ENCODE measurements at regions not wholly inside any gene's neighbourhood (a gene's known extent, or its start where the extent isn't known, plus 50 kb on each side); places are given as distances from the start of the nearest gene placed in this dataset.

DNA sequence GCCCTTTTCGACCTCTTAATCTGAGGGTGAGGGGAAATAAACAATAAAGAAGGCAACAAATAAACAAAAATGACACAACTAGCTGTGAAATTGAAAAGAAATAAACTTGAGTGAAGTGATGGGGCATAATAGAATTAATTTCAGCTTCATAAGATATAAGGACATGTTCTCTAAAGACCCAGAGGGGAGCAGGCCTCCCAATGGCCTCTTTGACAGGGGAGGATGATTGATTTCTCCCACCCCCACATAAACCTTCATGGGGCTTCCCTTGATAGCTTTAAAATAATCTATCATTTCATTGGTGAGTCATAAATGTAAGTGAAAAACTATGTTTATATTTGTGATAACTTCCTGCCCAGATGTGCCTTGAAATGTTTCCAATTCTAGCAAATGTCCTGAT lies 226.3 kb upstream of the RAG2 start:
- DNase-seq: no peak

DNA sequence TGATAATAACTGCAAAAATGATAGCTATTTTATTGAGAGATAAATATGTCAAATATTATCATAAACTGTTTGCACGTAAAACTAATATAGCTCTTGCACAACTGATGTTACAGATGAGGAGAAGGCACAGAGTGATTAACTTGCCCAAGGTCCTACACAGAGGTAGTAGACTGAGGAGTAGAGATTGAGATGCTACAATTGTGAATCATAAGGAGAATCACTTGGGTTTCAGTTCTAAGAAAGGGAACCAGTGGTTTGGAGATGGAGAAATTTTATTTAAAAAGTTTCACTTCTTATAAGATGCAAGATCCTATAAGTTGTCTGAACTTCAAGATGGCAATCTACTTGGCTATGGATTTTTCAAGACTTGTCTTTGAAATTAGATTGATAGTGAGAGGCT lies 224.8 kb upstream of the RAG2 start:
- no peak for DNase-seq

DNA sequence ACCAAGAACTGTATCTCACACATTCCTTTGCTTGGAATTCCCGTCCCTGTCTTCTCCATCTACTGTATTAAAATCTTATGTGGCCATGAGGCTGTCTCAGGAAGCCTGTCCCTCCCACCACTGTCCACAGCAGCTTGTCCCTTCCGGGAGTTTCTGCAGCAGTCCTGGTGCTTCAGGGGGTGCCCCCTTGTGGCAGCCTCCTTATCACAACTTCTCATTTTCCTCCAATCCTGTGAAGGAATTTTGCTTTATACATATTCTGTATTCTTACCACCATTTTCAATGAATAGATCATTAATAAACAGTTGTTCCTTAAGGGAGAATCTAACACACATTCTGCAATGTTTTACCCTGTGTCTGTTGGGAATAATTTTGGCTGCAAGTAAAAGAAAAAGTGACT lies 220.4 kb upstream of the RAG2 start:
- DNase-seq: no peak

DNA sequence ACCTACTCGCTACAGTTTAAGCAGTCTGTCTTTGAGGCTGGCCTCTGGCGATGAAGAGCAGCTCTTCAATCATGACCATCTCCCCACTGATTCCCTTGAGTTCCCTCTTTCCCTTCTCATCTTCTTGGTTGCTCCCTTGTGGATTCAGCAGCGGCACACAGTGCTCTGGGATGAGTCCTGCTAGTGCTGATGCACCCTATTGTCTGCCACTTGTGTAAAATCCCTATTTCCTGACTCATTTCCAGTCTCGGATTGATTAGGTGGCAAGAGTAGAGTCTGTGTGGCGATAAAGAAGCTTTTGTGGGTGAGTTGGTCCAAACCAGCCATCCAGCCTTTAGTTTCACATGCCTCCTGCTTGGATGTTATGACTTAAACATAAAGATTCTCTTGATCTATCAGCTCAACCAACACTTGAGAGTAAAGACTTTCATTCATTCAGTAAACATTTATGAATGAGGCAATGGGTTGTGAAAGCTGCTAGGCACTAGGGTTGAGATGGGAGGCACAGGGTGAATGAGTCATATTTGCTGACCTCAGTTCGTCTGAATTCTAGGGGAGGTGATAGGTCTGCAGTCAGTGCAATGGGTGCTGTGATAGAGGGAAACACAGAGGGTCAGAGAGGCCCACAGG lies 219.4 kb upstream of the RAG2 start:
- no peak for DNase-seq

DNA sequence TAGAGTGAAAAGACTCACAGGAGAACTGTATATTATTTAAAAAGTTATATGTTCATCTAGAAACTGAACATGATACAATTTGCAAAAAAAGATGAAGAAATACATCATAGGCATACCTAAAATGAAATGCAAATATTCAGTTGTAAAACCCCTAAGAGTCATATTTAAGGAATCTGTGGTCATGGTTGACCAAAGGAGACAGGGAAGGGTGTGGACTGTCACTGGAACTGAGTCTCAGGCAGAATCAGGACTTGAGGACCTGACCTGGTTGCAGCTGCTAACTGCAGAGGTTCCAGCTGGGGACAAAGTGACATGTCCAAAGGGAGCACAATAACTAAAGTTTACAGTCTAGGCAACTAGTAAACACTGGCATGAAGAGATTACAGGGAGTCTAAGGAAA lies 211.3 kb upstream of the RAG2 start:
- no peak for DNase-seq

DNA sequence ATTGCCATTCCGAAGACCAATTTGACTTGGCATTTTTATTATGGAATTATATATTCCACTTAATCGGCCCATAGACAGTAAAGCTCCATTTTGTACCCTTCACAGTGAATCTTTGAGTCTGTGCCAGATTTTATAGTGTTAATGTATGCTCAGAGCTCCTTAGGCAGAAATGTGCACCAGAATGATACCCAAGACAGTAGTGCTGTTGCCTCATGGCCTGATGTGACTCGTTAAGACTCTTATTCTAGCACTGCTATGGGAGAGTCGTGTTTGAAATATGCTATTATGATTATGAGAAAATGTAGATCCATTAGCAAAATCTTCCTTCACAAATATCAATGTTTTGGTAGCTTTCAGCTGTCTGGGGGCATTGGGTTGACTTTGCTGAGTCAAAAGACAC lies 209.8 kb upstream of the RAG2 start:
- DNase-seq: no peak

DNA sequence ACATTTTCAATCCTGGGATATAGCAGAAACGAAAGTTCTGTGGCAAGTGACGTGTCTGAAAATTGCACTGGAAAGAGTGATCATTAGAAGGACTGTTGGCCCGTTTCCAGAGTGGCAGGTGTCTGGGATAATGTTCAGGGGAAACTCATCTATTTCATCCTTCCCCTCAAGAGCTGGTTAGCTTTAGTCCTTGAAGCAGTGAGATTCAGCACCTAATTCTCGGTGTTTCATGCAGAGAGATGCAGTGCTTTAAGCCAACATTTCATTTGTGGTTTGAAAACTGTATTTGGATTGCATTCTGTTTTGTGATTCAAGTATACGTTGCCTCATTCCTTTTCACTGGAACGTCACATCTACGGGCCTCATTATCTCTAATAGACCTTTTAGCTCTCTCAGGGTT lies 205.0 kb upstream of the RAG2 start:
- no peak for DNase-seq

DNA sequence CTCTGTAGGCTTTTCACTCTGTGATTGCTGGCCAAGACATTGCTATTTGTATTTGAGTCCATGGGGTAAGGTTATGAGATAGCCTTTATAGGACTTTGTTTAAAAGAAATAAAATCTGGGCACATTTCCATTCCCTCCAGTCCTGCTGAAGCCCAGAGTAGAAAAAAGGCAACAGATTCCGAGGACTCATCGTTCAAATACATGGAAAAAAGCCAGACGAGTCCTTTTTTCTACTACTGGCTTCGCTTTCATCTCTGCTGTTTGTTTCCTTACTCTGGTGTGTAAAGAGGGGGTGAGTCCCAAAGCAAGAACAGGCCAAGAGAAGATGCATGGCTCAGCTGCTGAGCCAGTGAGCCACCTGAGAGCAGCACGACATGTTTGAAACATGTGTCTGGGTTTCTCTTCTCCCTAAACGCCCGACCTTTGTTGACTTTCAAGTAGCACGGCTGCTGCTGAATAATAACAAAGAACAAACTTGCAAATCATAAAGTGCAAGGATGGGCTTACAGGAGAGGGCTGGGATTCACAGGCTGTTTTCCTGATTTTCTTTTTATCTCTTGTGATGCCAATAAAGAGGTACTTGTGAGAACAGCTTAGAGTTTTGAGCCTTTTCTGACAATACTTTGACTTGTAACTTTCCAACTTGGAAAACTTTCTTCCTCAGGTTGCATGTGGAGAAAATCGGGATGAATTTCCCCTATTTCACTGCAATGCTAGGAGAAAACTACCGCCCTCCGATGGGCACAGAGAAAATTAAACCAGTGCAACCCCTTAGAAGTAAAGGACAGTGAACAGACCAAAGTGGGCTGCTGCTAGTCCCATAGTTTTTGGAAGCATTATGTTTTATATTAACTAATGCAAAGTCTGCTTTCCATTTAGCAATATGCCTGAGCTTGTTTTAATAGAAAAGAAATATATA lies 195.2 kb upstream of the RAG2 start:
- DNase-seq: no peak

DNA sequence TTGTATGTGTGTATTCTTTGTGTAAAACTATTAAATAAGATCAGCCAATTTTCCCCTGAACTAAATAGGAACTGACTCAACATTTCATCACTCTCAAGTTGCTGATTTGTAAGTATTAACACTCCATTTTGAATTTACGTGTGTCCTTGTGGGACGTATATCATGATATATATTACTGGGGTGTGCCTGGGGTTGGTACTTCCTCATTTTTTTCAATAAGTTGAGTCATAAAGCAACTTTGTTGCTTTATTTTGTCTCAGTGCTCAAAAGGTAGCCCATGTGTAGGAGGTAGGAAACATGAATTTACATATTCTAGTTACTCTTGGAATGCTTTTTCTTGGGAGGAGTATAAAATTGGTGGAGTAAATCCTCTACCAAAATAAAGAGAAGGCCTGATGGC lies 193.9 kb upstream of the RAG2 start:
- no peak for DNase-seq

DNA sequence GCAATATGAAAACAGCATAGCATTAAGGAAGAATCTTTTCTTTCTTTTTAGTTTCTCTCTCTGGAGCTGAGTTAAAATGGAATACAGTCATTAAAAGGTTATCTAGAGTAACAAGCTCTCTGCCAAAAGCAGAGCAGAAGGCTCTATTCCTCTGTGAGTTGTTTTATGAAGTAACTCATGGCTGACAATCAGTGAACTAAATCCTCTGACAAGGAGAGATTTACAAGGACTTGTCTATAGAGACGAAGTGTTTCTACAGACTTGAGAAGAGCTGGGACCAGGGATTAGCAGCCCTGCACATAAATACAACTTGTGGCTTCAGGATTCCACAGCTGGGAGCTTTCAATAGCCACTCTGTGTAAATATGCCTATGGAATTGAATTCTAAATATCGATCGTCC lies 192.5 kb upstream of the RAG2 start:
- no peak for DNase-seq

DNA sequence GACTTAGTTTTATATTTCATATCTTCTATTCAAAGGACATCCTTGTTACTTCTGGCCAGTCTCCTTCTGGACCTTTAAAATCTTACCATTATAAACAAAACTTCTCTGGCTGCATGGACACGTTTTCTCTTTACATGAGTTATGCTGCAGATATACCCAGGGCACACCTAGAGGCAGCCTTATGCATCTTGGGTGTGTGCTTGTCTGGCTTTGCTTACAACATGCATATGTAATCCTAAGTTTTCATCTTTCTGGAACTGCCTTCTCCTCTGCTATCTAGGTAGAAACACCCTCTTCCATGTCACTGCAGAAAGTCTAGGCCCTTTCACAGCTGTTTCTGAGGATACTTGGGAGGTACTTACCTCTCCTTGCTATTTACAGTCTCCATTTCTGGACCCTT lies 185.8 kb upstream of the RAG2 start:
- no peak for DNase-seq

DNA sequence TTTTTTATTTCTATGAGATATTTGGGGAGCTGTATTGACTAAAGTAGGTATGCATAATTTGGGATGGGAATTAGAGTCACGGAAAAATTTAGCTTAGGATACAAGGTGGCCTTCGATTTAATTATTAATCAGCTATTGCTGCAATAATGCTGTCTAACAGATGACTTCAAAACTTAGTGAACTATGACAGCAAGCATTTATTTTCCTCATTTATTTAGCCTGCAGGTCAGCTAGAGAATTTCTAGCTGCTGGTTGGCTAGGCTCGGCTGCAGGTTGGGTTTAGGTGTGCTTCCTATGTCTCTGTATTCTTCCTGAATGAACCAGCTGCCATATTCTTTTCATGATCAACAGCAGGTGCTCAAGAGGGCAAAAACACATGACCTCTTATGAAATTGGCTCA lies 181.8 kb upstream of the RAG2 start:
- no peak for DNase-seq

DNA sequence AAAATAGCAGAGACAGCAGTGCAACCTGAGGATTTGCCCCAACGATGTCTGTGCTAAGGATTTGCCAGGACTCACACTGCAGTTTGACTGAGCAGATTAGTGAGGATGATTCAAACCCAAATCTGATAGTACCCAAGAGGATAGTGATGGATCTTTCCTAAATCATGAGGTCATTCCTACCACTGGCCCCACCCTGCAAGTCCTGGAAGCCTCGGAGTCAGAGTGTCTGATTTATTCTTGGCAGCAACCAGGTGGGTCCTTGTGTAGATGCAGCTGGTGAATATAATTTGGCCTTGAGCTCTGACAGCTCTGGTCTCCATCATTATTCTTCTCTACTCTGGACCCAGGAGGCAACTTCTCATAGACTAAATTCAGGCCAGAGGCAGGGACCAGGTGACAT lies 179.3 kb upstream of the RAG2 start:
- no peak for DNase-seq

DNA sequence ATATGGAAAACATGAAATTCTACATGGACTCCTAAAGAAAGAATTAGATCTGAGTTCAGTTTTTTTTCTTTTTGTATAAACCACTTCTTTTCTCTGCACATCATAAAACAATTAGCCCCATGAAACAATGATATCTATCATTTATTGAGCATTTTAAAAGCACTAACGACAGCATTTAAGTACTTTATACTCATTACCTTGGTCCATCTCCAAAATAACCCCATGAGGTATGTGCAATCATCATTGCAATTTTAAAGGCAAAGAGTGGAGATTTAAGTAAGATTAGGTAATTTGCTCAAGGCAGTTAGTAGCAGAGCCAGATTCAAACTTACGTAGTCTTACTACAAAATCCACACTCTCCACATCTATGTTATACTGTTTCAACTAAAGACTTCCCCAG lies 177.7 kb upstream of the RAG2 start:
- DNase-seq: no peak

DNA sequence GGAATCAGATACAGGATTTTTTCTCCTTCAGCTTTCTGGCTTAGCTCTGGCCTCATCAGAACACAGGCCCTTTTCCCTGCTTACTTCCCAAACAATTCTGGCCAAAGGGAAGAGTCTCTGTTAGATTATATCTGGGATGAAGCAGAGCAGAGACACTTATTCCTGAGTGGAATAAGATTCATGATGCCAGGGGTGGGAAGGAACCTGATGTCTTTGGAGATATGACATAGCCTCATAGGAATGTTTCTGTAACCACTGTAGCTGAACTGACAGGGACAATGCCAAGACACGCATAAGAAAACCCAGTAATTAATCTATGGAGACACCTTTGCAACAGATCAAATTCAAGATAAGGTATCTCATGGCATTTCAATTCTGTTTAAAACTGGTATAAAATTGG lies 177.1 kb upstream of the RAG2 start:
- DNase-seq: no peak

DNA sequence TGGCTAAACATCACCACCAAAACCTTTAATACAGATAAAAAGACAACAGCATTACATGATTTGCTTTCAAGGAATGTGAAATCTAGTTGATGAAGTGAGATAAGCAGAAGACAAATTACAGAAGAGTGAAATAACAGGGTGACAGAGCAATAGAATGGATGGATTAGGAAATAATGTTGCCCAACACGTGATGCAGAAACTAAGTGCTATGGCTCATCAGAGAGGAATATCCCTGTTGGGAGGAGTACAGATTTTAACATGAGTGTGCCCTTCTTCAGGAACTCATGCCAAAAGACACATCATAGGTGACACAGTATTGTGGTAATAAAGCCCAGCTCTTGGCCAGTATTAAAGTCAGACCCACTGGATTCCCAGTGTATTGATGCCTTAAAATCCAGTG lies 176.6 kb upstream of the RAG2 start:
- no peak for DNase-seq

DNA sequence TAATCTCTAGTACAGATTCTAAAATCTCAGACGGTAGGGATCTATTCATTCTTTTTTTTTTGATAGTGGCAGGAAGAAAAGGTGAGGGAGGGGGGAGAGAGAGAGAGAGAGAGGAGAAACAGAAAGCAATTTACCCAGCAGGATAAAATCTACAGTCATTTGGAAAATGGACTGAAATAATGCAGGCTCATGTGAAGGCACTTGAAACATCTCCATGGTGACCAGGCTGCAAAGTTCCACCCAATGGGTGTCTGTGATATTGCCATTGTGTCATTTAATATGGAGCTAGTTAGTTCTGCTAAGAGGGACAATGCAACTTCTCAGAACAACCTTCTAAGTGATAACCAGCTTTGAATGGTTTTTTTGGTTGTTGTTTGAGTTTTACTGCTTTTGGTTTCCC lies 165.2 kb upstream of the RAG2 start:
- no peak for DNase-seq

DNA sequence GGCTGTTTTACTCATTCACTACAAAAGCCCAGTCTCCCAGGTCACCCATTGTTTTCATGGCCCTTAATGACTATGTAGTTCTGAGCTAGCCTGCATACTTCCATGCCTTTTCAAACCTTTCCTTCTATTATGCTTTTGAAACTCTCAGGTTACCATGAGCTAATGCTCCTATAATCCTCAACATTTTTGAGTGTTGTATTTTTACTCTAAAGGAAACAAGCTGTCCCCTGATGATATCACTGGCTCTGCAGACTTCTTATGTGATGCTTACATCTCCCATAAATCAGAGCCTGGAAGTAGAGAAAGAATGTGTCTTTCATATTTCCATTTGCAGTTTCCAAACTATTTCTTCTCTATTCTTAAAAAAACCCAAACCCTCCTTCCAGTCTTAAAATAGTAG lies 159.0 kb upstream of the RAG2 start:
- no peak for DNase-seq

DNA sequence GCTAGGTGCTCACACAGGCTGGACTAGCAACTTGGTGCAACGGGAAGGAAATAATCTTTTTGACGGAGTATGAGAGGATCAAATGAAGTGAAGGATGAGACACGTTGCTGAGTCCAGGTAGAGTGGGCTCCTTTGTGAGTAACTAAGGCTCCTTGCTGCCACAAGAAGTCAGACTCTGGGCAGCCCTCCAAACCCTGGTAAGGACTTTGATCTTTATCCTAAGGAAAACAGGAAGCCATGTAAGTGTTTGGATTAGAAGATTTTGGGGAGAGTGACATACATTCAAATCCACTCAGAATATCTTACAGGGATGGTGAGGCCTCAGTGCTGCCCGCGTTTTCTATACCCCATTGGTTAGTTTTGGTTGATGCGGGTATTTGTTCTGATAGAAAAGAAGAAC lies 155.9 kb upstream of the RAG2 start:
- no peak for DNase-seq

DNA sequence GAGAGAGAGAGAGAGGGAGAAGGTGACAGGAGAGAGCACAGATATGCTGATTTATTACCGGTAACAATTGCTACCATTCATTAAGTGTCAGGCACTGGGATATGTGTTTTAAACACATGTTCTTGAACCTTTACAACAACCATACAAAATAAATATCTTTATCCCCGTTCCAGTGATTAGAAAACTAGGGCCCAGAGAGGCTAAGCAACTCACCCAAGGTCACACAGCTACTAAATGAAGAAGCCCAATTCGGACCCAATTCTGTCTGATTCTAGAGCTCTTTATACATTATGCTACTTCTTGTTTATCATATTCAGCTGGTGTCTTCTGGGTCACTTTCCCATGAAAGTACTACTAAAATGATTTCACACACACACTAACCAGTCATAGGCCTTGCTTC lies 154.0 kb upstream of the RAG2 start:
- no peak for DNase-seq

DNA sequence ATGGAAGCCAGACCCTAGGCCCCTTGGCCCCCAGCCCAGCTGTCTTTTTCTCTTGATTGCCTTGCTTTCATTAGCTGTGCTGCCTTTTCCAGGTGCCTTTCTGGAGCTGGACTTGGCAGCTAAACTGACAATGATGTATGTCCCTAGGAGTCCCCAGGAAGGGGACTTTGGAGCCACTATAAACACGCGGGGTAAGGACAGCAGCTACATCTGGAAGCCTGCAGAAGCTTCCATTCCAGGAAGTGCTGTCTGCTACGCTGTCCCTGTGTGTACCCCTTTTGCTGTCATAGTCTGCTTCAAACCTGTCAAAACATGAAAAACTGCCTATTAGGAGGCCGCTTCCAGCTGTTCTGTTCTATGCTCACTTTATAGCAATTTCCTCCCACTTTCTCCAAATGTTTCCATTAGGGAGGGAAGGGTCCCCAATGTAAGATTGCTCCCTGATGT lies 153.3 kb upstream of the RAG2 start:
- no peak for DNase-seq

DNA sequence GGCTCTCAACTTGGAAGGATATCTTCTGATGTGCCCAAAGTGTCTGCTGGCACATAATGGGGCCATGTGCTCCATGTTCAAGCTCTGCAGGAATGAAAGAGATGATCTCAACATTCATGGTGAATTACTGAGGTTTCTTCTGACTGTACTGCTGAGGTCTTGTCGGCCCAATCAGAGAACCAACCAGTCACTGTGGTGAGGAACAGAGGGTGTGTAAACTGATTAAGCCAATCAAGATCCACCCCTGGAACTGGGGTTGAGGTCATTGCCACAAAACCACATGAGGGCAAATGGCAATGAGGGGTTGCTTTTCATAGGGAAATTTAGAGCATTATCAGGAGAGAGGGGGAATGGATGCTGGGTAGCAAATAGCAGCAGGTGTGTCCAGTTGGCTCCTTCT lies 152.3 kb upstream of the RAG2 start:
- DNase-seq: no peak

DNA sequence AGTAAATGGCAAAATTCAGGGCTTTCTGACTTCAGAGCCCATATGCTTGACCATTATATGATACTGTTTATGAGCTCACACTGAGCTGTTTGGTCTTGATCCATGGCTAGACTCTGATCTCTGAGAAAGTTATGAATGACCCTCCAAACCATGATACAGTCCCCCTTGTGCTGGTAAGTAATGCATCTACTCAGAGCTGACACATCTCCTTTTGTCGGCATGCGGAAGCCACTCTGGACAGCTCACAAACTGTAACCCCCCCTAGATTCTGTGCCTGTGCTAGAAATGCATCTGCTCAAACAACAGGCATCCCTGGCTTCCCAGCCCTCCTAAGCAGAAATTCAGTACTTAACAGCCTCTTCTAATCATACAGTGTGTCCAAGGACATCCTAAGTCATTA lies 150.8 kb upstream of the RAG2 start:
- DNase-seq: no peak

Measured in anterior cingulate cortex (tissue), 58 donors.